GM23338 (cell line): ENCODE measurements at regions not wholly inside any gene's neighbourhood (a gene's known extent, or its start where the extent isn't known, plus 50 kb on each side); places are given as distances from the start of the nearest gene placed in this dataset.

ENCODE experiments used
- ATAC-seq: fragments of 200-7000 bp; cut with Tn5 transposase; 3 replicates; pipeline ENCODE4 v1.9.1; 2020
- DNase-seq: peaks from one replicate; pipeline ENCODE4 v3.0.0-alpha.2; 2015; ENCODE audit warnings: low spot score
- H2AFZ ChIP-seq: fragments of 200-600 bp; sonication (generic); 2 replicates; pipeline ENCODE4 v1.8.0; 2016; ENCODE audit warnings: antibody characterized with exemption, mild to moderate bottlenecking, moderate library complexity
- H3F3A ChIP-seq: fragments of 200-600 bp; sonication (generic); replicated peaks from 2 replicates; pipeline ENCODE4 v1.8.0; 2017; ENCODE audit warnings: antibody characterized with exemption, mixed run types, low read depth
- H3K27ac ChIP-seq: fragments of 200-600 bp; sonication (generic); 2 replicates; pipeline ENCODE4 v1.6.1; 2016; ENCODE audit warnings: low read depth
- H3K27me3 ChIP-seq: fragments of 200-600 bp; sonication (generic); 2 replicates; pipeline ENCODE4 v1.8.0; 2016; ENCODE audit warnings: mild to moderate bottlenecking, mixed run types, moderate library complexity; ENCODE audit not compliant: insufficient read depth
- H3K36me3 ChIP-seq: fragments of 200-600 bp; sonication (generic); 2 replicates; pipeline ENCODE4 v1.8.0; 2016; ENCODE audit warnings: mild to moderate bottlenecking; ENCODE audit not compliant: insufficient read depth
- H3K4me1 ChIP-seq: fragments of 200-600 bp; sonication (generic); 2 replicates; pipeline ENCODE4 v1.8.0; 2016; ENCODE audit warnings: mild to moderate bottlenecking, moderate library complexity; ENCODE audit not compliant: insufficient read depth
- H3K4me2 ChIP-seq: fragments of 200-600 bp; sonication (generic); 2 replicates; pipeline ENCODE4 v1.7.1; 2017; ENCODE audit warnings: mixed run types
- H3K4me3 ChIP-seq: fragments of 200-600 bp; sonication (generic); 2 replicates; pipeline ENCODE4 v1.6.1; 2016; ENCODE audit warnings: mixed run types
- H3K79me2 ChIP-seq: fragments of 200-600 bp; sonication (generic); replicated peaks from 2 replicates; pipeline ENCODE4 v1.8.0; 2017; ENCODE audit warnings: mild to moderate bottlenecking; ENCODE audit not compliant: insufficient read depth
- H3K9me2 ChIP-seq: fragments of 200-600 bp; sonication (generic); 2 replicates; pipeline ENCODE4 v1.8.0; 2017; ENCODE audit not compliant: insufficient read depth
- H4K20me1 ChIP-seq: fragments of 200-600 bp; sonication (generic); replicated peaks from 2 replicates; pipeline ENCODE4 v1.8.0; 2017; ENCODE audit warnings: mild to moderate bottlenecking; ENCODE audit not compliant: insufficient read depth
- H3K27ac Mint-ChIP-seq: 2 replicates; pipeline ENCODE4 v1.8.0; 2020; ENCODE audit warnings: inconsistent platforms, mild to moderate bottlenecking, moderate library complexity, mixed read lengths
- H3K27me3 Mint-ChIP-seq: 3 replicates; pipeline ENCODE4 v1.8.0; 2022; ENCODE audit warnings: low read depth, mild to moderate bottlenecking, moderate library complexity, mixed read lengths, inconsistent platforms; ENCODE audit not compliant: insufficient read depth, poor library complexity
- H3K36me3 Mint-ChIP-seq: 3 replicates; pipeline ENCODE4 v1.8.0; 2021; ENCODE audit warnings: low read depth, mild to moderate bottlenecking, inconsistent platforms, moderate library complexity, mixed read lengths
- H3K4me1 Mint-ChIP-seq: 3 replicates; pipeline ENCODE4 v1.8.0; 2020; ENCODE audit warnings: mild to moderate bottlenecking, inconsistent platforms, mixed read lengths
- H3K4me3 Mint-ChIP-seq: 3 replicates; pipeline ENCODE4 v1.8.0; 2021; ENCODE audit warnings: moderate library complexity, mild to moderate bottlenecking, inconsistent platforms, mixed read lengths
- H3K9me3 Mint-ChIP-seq: 3 replicates; pipeline ENCODE4 v1.8.0; 2020; ENCODE audit warnings: moderate library complexity, mild to moderate bottlenecking, inconsistent platforms, mixed read lengths
- CREB1 ChIP-seq: fragments of 250-450 bp; sonication (Bioruptor Pico); IDR thresholded peaks from 2 replicates; pipeline ENCODE4 v1.5.0; 2020; ENCODE audit warnings: low read depth, mild to moderate bottlenecking, moderate library complexity
- EZH2 ChIP-seq: fragments of 200-600 bp; sonication (generic); IDR thresholded peaks from one replicate; pipeline ENCODE4 v1.8.0; 2017; ENCODE audit warnings: antibody characterized with exemption, mild to moderate bottlenecking, low read depth; ENCODE audit not compliant: unreplicated experiment
- EZH2phosphoT487 ChIP-seq: fragments of 200-600 bp; sonication (generic); IDR thresholded peaks from one replicate; pipeline ENCODE4 v1.8.1; 2018; ENCODE audit warnings: antibody characterized with exemption; ENCODE audit not compliant: unreplicated experiment
- JUNB ChIP-seq: IDR thresholded peaks from one replicate; pipeline ENCODE4 v1.6.1; 2016; ENCODE audit warnings: antibody characterized with exemption; ENCODE audit not compliant: unreplicated experiment
- NANOG ChIP-seq: IDR thresholded peaks from 2 replicates; pipeline ENCODE4 v1.6.1; 2016; ENCODE audit warnings: antibody characterized with exemption, borderline replicate concordance
- POLR2AphosphoS5 ChIP-seq: IDR thresholded peaks from 2 replicates; pipeline ENCODE4 v1.6.1; 2016; ENCODE audit warnings: antibody characterized with exemption, low read depth
- STAT1 ChIP-seq: IDR thresholded peaks from one replicate; pipeline ENCODE4 v1.6.1; 2016; ENCODE audit warnings: antibody characterized with exemption; ENCODE audit not compliant: unreplicated experiment
- ZNF114 ChIP-seq: fragments of 250-450 bp; sonication (Bioruptor Pico); IDR thresholded peaks from 2 replicates; pipeline ENCODE4 v1.5.0; 2020; ENCODE audit warnings: mild to moderate bottlenecking, moderate library complexity
- ZNF331 ChIP-seq: fragments of 250-450 bp; sonication (Bioruptor Pico); IDR thresholded peaks from 2 replicates; pipeline ENCODE4 v1.5.0; 2020; ENCODE audit warnings: low read depth, mild to moderate bottlenecking, moderate library complexity
- TF ChIP-seq, protein P1 (sequence below): IDR thresholded peaks from 2 replicates; pipeline ENCODE4 v1.6.1; 2016; ENCODE audit warnings: antibody characterized with exemption
- TF ChIP-seq, protein P2 (sequence below), 2 experiments: fragments of 200-600 bp in 1 of 2; sonication (generic) in 1 of 2; conservative IDR thresholded peaks; 2 replicates each; pipeline versions ENCODE4 v1.5.1 to v1.6.1; 2016 to 2017; ENCODE audit warnings: antibody characterized with exemption in 2 of 2, low read depth in 2 of 2, mild to moderate bottlenecking in 2 of 2, moderate library complexity in 1 of 2
- TF ChIP-seq, protein P3 (sequence below): IDR thresholded peaks from one replicate; pipeline ENCODE4 v1.6.1; 2018; ENCODE audit warnings: antibody characterized with exemption; ENCODE audit not compliant: unreplicated experiment
- TF ChIP-seq, protein P4 (sequence below): fragments of 250-450 bp; sonication (Bioruptor Pico); IDR thresholded peaks from 2 replicates; pipeline ENCODE4 v1.5.0; 2020; ENCODE audit warnings: mild to moderate bottlenecking, moderate library complexity

DNA sequence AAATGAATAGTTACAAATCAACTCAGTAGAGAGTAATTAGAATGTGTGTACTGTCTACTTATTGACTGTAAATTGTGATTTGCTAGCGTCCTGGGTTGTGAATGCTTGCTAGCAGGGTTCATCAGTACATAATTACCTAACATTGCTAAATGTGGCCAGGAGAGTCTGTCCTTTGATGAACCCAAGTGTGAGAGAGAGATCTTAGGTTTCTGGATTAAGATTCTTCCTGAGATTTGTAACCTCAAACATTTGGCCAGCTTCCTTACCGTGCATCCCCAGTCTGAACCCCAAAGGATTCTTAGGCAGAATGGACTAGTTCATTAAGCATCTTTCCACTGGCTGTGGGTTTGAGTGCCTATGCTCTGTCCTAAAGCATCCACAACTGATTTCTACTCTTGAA is 84.0 kb upstream of the ITPRID2 start:
- H3K4me2 ChIP-seq, result no peak overlapping the region
- H3K4me1 Mint-ChIP-seq, result peaks cover 21% of the 10 kb centered on the region
- no peaks in the 10 kb centered on the region for H4K20me1 ChIP-seq
- H3K4me3 Mint-ChIP-seq, result no peak overlapping the region
- no peak overlapping the region for H2AFZ ChIP-seq
- peaks cover 15% of the 10 kb centered on the region; the same call in 1 of the 2 replicates for H3K4me1 ChIP-seq
- TF ChIP-seq EZH2 (no peak), STAT1 (no peak), JUNB (no peak), ZNF114 (CRISPR knock-in tag) (no peak), ZNF331 (CRISPR knock-in tag) (no peak), POLR2AphosphoS5 (no peak), NANOG (no peak), CREB1 (CRISPR knock-in tag) (no peak), EZH2phosphoT487 (no peak)
- TF ChIP-seq, protein P1, sequence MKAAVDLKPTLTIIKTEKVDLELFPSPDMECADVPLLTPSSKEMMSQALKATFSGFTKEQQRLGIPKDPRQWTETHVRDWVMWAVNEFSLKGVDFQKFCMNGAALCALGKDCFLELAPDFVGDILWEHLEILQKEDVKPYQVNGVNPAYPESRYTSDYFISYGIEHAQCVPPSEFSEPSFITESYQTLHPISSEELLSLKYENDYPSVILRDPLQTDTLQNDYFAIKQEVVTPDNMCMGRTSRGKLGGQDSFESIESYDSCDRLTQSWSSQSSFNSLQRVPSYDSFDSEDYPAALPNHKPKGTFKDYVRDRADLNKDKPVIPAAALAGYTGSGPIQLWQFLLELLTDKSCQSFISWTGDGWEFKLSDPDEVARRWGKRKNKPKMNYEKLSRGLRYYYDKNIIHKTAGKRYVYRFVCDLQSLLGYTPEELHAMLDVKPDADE, result no peak
- TF ChIP-seq, protein P2, sequence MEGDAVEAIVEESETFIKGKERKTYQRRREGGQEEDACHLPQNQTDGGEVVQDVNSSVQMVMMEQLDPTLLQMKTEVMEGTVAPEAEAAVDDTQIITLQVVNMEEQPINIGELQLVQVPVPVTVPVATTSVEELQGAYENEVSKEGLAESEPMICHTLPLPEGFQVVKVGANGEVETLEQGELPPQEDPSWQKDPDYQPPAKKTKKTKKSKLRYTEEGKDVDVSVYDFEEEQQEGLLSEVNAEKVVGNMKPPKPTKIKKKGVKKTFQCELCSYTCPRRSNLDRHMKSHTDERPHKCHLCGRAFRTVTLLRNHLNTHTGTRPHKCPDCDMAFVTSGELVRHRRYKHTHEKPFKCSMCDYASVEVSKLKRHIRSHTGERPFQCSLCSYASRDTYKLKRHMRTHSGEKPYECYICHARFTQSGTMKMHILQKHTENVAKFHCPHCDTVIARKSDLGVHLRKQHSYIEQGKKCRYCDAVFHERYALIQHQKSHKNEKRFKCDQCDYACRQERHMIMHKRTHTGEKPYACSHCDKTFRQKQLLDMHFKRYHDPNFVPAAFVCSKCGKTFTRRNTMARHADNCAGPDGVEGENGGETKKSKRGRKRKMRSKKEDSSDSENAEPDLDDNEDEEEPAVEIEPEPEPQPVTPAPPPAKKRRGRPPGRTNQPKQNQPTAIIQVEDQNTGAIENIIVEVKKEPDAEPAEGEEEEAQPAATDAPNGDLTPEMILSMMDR (conservative IDR thresholded peaks at IDR 0.05; ENCODE audit: low read depth in 2 of 2), result no peak
- TF ChIP-seq, protein P3, sequence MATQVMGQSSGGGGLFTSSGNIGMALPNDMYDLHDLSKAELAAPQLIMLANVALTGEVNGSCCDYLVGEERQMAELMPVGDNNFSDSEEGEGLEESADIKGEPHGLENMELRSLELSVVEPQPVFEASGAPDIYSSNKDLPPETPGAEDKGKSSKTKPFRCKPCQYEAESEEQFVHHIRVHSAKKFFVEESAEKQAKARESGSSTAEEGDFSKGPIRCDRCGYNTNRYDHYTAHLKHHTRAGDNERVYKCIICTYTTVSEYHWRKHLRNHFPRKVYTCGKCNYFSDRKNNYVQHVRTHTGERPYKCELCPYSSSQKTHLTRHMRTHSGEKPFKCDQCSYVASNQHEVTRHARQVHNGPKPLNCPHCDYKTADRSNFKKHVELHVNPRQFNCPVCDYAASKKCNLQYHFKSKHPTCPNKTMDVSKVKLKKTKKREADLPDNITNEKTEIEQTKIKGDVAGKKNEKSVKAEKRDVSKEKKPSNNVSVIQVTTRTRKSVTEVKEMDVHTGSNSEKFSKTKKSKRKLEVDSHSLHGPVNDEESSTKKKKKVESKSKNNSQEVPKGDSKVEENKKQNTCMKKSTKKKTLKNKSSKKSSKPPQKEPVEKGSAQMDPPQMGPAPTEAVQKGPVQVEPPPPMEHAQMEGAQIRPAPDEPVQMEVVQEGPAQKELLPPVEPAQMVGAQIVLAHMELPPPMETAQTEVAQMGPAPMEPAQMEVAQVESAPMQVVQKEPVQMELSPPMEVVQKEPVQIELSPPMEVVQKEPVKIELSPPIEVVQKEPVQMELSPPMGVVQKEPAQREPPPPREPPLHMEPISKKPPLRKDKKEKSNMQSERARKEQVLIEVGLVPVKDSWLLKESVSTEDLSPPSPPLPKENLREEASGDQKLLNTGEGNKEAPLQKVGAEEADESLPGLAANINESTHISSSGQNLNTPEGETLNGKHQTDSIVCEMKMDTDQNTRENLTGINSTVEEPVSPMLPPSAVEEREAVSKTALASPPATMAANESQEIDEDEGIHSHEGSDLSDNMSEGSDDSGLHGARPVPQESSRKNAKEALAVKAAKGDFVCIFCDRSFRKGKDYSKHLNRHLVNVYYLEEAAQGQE, result no peak
- TF ChIP-seq, protein P4, sequence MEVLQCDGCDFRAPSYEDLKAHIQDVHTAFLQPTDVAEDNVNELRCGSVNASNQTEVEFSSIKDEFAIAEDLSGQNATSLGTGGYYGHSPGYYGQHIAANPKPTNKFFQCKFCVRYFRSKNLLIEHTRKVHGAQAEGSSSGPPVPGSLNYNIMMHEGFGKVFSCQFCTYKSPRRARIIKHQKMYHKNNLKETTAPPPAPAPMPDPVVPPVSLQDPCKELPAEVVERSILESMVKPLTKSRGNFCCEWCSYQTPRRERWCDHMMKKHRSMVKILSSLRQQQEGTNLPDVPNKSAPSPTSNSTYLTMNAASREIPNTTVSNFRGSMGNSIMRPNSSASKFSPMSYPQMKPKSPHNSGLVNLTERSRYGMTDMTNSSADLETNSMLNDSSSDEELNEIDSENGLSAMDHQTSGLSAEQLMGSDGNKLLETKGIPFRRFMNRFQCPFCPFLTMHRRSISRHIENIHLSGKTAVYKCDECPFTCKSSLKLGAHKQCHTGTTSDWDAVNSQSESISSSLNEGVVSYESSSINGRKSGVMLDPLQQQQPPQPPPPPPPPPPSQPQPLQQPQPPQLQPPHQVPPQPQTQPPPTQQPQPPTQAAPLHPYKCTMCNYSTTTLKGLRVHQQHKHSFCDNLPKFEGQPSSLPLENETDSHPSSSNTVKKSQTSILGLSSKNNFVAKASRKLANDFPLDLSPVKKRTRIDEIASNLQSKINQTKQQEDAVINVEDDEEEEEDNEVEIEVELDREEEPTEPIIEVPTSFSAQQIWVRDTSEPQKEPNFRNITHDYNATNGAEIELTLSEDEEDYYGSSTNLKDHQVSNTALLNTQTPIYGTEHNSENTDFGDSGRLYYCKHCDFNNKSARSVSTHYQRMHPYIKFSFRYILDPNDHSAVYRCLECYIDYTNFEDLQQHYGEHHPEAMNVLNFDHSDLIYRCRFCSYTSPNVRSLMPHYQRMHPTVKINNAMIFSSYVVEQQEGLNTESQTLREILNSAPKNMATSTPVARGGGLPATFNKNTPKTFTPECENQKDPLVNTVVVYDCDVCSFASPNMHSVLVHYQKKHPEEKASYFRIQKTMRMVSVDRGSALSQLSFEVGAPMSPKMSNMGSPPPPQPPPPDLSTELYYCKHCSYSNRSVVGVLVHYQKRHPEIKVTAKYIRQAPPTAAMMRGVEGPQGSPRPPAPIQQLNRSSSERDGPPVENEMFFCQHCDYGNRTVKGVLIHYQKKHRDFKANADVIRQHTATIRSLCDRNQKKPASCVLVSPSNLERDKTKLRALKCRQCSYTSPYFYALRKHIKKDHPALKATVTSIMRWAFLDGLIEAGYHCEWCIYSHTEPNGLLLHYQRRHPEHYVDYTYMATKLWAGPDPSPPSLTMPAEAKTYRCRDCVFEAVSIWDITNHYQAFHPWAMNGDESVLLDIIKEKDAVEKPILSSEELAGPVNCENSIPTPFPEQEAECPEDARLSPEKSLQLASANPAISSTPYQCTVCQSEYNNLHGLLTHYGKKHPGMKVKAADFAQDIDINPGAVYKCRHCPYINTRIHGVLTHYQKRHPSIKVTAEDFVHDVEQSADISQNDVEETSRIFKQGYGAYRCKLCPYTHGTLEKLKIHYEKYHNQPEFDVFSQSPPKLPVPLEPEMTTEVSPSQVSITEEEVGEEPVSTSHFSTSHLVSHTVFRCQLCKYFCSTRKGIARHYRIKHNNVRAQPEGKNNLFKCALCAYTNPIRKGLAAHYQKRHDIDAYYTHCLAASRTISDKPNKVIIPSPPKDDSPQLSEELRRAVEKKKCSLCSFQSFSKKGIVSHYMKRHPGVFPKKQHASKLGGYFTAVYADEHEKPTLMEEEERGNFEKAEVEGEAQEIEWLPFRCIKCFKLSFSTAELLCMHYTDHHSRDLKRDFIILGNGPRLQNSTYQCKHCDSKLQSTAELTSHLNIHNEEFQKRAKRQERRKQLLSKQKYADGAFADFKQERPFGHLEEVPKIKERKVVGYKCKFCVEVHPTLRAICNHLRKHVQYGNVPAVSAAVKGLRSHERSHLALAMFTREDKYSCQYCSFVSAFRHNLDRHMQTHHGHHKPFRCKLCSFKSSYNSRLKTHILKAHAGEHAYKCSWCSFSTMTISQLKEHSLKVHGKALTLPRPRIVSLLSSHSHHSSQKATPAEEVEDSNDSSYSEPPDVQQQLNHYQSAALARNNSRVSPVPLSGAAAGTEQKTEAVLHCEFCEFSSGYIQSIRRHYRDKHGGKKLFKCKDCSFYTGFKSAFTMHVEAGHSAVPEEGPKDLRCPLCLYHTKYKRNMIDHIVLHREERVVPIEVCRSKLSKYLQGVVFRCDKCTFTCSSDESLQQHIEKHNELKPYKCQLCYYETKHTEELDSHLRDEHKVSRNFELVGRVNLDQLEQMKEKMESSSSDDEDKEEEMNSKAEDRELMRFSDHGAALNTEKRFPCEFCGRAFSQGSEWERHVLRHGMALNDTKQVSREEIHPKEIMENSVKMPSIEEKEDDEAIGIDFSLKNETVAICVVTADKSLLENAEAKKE (CRISPR knock-in tag), result no peak
- no peak for DNase-seq
- no peaks in the 10 kb centered on the region for H3K36me3 ChIP-seq
- H3K79me2 ChIP-seq, result no peaks in the 10 kb centered on the region
- H3K27me3 ChIP-seq, result no peaks in the 10 kb centered on the region
- ATAC-seq, result no peak
- no peak overlapping the region for H3K27ac ChIP-seq
- H3K4me3 ChIP-seq, result no peak overlapping the region
- no peak overlapping the region for H3K27ac Mint-ChIP-seq
- H3F3A ChIP-seq, result no peaks in the 10 kb centered on the region
- no peaks in the 10 kb centered on the region; the same call in 2 of the 3 replicates for H3K9me3 Mint-ChIP-seq
- no peaks in the 10 kb centered on the region for H3K36me3 Mint-ChIP-seq
- H3K27me3 Mint-ChIP-seq, result peaks cover 3% of the 10 kb centered on the region
- H3K9me2 ChIP-seq, result peaks cover 6% of the 10 kb centered on the region
